Testis (tissue), 2 donors: ENCODE measurements at regions not wholly inside any gene's neighbourhood (a gene's known extent, or its start where the extent isn't known, plus 50 kb on each side); places are given as distances from the start of the nearest gene placed in this dataset.

Experiments used
- POLR2A ChIP-seq: fragments of 450-650 bp; IDR thresholded peaks from one replicate; pipeline ENCODE4 v1.6.1; 2017; ENCODE audit warnings: antibody characterized with exemption, mild to moderate bottlenecking, moderate library complexity
- TF ChIP-seq, protein P1 (sequence below), 3 experiments: fragments of 450-650 bp in 2 of 3; fragments of 200-600 bp in 1 of 3; sonication (generic) in 1 of 3; IDR thresholded peaks; one replicate each; pipeline ENCODE4 v1.5.1; 2016 to 2019; ENCODE audit warnings: antibody characterized with exemption in 3 of 3, mild to moderate bottlenecking in 2 of 3, moderate library complexity in 1 of 3

- TF ChIP-seq, protein P1, sequence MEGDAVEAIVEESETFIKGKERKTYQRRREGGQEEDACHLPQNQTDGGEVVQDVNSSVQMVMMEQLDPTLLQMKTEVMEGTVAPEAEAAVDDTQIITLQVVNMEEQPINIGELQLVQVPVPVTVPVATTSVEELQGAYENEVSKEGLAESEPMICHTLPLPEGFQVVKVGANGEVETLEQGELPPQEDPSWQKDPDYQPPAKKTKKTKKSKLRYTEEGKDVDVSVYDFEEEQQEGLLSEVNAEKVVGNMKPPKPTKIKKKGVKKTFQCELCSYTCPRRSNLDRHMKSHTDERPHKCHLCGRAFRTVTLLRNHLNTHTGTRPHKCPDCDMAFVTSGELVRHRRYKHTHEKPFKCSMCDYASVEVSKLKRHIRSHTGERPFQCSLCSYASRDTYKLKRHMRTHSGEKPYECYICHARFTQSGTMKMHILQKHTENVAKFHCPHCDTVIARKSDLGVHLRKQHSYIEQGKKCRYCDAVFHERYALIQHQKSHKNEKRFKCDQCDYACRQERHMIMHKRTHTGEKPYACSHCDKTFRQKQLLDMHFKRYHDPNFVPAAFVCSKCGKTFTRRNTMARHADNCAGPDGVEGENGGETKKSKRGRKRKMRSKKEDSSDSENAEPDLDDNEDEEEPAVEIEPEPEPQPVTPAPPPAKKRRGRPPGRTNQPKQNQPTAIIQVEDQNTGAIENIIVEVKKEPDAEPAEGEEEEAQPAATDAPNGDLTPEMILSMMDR (IDR thresholded peaks at IDR 0.05), result no peak
- no peak for TF ChIP-seq POLR2A
These were observed 996.5 kb downstream of the TUSC7 start for GRCh38 chr3:117706037-117706436.
